Chondrocyte (in vitro differentiated cells): ENCODE measurements at regions not wholly inside any gene's neighbourhood (a gene's known extent, or its start where the extent isn't known, plus 50 kb on each side); places are given as distances from the start of the nearest gene placed in this dataset.
A peak's percentile ranks its signal among the peaks of the same experiment; 100 is the strongest.
"Not testable (repeated sequence)": the region's sequence is repeated elsewhere in the genome, so short reads cannot be mapped to it uniquely, and the experiment has no call there.

Experiments used
- DNase-seq: peaks from one replicate; pipeline ENCODE4 v3.0.0; 2021; ENCODE audit warnings: mixed read lengths, low spot score
- H3K27ac Mint-ChIP-seq: one replicate; pipeline ENCODE4 v1.8.0; 2021; ENCODE audit warnings: mild to moderate bottlenecking, moderate library complexity, mixed read lengths; ENCODE audit not compliant: unreplicated experiment
- H3K27me3 Mint-ChIP-seq: 2 replicates; pipeline ENCODE4 v1.8.0; 2021; ENCODE audit warnings: low read depth, mixed read lengths
- H3K36me3 Mint-ChIP-seq: 2 replicates; pipeline ENCODE4 v1.8.0; 2021; ENCODE audit warnings: low read depth, mixed read lengths
- H3K4me1 Mint-ChIP-seq: 2 replicates; pipeline ENCODE4 v1.8.0; 2021; ENCODE audit warnings: low read depth, mild to moderate bottlenecking, mixed read lengths
- H3K4me3 Mint-ChIP-seq: one replicate; pipeline ENCODE4 v1.8.0; 2021; ENCODE audit warnings: mild to moderate bottlenecking, moderate library complexity, mixed read lengths; ENCODE audit not compliant: unreplicated experiment
- H3K9me3 Mint-ChIP-seq: 2 replicates; pipeline ENCODE4 v1.8.0; 2021; ENCODE audit warnings: low read depth, mixed read lengths
- CTCF ChIP-seq: fragments of 200-600 bp; sonication (generic); IDR thresholded peaks from 2 replicates; pipeline ENCODE4 v1.5.0; 2021; ENCODE audit warnings: antibody characterized with exemption, mild to moderate bottlenecking, moderate library complexity

- no peaks in the 10 kb centered on the region for H3K9me3 Mint-ChIP-seq
- TF ChIP-seq CTCF = no peak
- peaks cover 3% of the 10 kb centered on the region for H3K4me1 Mint-ChIP-seq
- peaks cover 9% of the 10 kb centered on the region for H3K27me3 Mint-ChIP-seq
- DNase-seq = no peak
- H3K36me3 Mint-ChIP-seq = no peaks in the 10 kb centered on the region
- H3K4me3 Mint-ChIP-seq = no peak overlapping the region
- no peak overlapping the region for H3K27ac Mint-ChIP-seq
Observed at GRCh38 chr22:44622679-44623078, 79.3 kb upstream of the PRR5 start.

GRCh38 chr22:44622147-44622427 lies 79.9 kb upstream of the PRR5 start:
- H3K27ac Mint-ChIP-seq = no peak overlapping the region
- no peak for TF ChIP-seq CTCF
- H3K4me3 Mint-ChIP-seq = no peak overlapping the region
- H3K27me3 Mint-ChIP-seq = peaks cover 9% of the 10 kb centered on the region
- peaks cover 3% of the 10 kb centered on the region for H3K4me1 Mint-ChIP-seq
- H3K36me3 Mint-ChIP-seq = no peaks in the 10 kb centered on the region
- no peak for DNase-seq
- H3K9me3 Mint-ChIP-seq = no peaks in the 10 kb centered on the region

- H3K9me3 Mint-ChIP-seq = no peaks in the 10 kb centered on the region
- no peak for TF ChIP-seq CTCF
- no peak overlapping the region for H3K27ac Mint-ChIP-seq
- no peak overlapping the region for H3K4me3 Mint-ChIP-seq
- peaks cover 9% of the 10 kb centered on the region for H3K27me3 Mint-ChIP-seq
- H3K4me1 Mint-ChIP-seq = peaks cover 3% of the 10 kb centered on the region
- H3K36me3 Mint-ChIP-seq = no peaks in the 10 kb centered on the region
- no peak for DNase-seq
Observed at GRCh38 chr22:44621401-44622146, 80.4 kb upstream of the PRR5 start.

GRCh38 chr22:44620841-44621257 lies 81.2 kb upstream of the PRR5 start:
- no peak for DNase-seq
- H3K9me3 Mint-ChIP-seq = no peaks in the 10 kb centered on the region
- H3K4me3 Mint-ChIP-seq = no peak overlapping the region
- peak overlapping the region; percentile 25 for H3K27ac Mint-ChIP-seq
- H3K27me3 Mint-ChIP-seq = peaks cover 5% of the 10 kb centered on the region
- H3K36me3 Mint-ChIP-seq = no peaks in the 10 kb centered on the region
- TF ChIP-seq CTCF = no peak
- peaks cover 3% of the 10 kb centered on the region for H3K4me1 Mint-ChIP-seq

- no peak for DNase-seq
- Mint-ChIP-seq H3K4me1 (peaks cover 3% of the 10 kb centered on the region), H3K27me3 (peaks cover 5% of the 10 kb centered on the region), H3K36me3 (no peaks in the 10 kb centered on the region), H3K9me3 (no peaks in the 10 kb centered on the region), H3K27ac (no peak overlapping the region), H3K4me3 (no peak overlapping the region)
- no peak for TF ChIP-seq CTCF
Observed at GRCh38 chr22:44620129-44620840, 81.7 kb upstream of the PRR5 start.

GRCh38 chr22:44619560-44620128 lies 82.4 kb upstream of the PRR5 start:
- H3K36me3 Mint-ChIP-seq, DNase-seq, H3K4me3 Mint-ChIP-seq, H3K27me3 Mint-ChIP-seq, H3K4me1 Mint-ChIP-seq, H3K27ac Mint-ChIP-seq, H3K9me3 Mint-ChIP-seq: not testable (repeated sequence)

GRCh38 chr22:44618910-44619309 lies 83.1 kb upstream of the PRR5 start:
- not testable (repeated sequence) for H3K27ac Mint-ChIP-seq, H3K36me3 Mint-ChIP-seq, H3K4me1 Mint-ChIP-seq, DNase-seq, H3K27me3 Mint-ChIP-seq, H3K4me3 Mint-ChIP-seq, H3K9me3 Mint-ChIP-seq
